HG02678 (cell line): ENCODE measurements at regions not wholly inside any gene's neighbourhood (a gene's known extent, or its start where the extent isn't known, plus 50 kb on each side); places are given as distances from the start of the nearest gene placed in this dataset.

Experiments used
- ATAC-seq: cut with Tn5 transposase; IDR thresholded peaks from one replicate; pipeline ENCODE4 v1.9.1; 2021; ENCODE audit warnings: mild to moderate bottlenecking, moderate library complexity; ENCODE audit not compliant: unreplicated experiment

DNA sequence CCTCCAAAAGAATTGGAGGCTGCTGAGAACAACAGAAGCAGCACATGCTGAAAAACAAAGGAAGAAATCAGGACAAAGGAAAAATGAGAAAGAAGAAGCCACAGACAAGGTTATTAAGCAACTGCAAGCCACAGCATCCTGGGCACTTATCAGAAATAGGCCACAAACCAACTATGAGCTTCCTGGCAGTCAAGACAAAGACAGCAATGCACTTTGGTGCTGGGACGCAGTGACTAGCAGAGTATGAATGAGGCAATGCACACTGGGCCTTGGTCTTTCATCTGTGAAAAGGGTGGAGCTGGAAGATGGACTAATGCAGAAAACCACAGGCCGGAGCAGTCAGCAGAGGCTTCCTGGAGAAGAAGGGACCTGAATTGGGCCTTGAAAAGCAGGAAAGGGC lies 56.0 kb upstream of the LINGO1 start:
- no peak for ATAC-seq

- ATAC-seq: no peak
Observed at GRCh38 chr15:77688266-77688665, 55.6 kb upstream of the LINGO1 start.

- ATAC-seq: no peak
Observed at GRCh38 chr15:77685082-77685815, 52.5 kb upstream of the LINGO1 start.

- ATAC-seq: no peak
Observed at GRCh38 chr15:77684341-77685081, 51.8 kb upstream of the LINGO1 start.

GRCh38 chr15:77682564-77682963 lies 49.9 kb upstream of the LINGO1 start:
- no peak for ATAC-seq
